ENCODE measurements at regions not wholly inside any gene's neighbourhood (a gene's known extent, or its start where the extent isn't known, plus 50 kb on each side); places are given as distances from the start of the nearest gene placed in this dataset.

DNA sequence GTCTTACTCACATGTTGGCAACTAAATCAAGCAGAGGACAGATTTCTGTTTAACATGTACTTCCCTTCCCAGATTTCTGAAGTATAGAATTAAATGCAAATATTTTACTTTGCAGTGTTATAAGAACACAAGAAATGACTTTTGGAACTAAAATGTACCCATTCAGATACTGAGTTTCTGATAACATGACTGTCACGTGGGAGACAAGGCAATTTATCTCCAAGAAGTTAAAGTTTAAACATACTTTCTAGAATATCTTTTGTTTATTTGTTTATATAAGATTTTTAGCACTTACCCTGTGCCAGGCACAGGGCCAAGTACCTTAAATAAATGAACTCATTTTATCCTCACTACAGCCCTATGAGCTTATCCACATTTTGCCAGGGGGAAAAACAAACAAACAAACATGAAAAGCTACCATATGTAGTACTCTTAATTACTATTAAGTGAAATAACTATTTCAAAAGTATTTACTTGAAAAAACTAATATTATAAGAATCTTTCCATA lies 807.1 kb upstream of the KCND2 start:
- ChIA-PET POLR2A (no interaction called here), CTCF (no interaction called here)
- no TSS peak for BruUV-seq (replicated peaks)
- no peak for TF ChIP-seq CTCF (IDR thresholded peaks at IDR 0.05; ENCODE audit: insufficient read depth in 1 of 2, low read depth in 1 of 2, low read length in 1 of 2, severe bottlenecking in 1 of 2, unreplicated experiment in 1 of 2)
- Mint-ChIP-seq H3K4me1 (ENCODE audit: low read depth, unreplicated experiment) (no peaks in the 10 kb centered on the region), H3K27ac (ENCODE audit: unreplicated experiment) (no peak overlapping the region), H3K4me3 (ENCODE audit: unreplicated experiment) (no peak overlapping the region), H3K9me3 (ENCODE audit: unreplicated experiment) (no peaks in the 10 kb centered on the region), H3K36me3 (ENCODE audit: insufficient read depth, unreplicated experiment) (no peaks in the 10 kb centered on the region), H3K27me3 (ENCODE audit: insufficient read depth, unreplicated experiment) (no peaks in the 10 kb centered on the region)
- no peaks in the 10 kb centered on the region for H3K36me3 ChIP-seq (ENCODE audit: control insufficient read depth, insufficient read depth, low read length)
- no peak overlapping the region for H3K4me3 ChIP-seq (ENCODE audit: low read depth, low read length)
- H3K27me3 ChIP-seq (replicated peaks; ENCODE audit: control insufficient read depth, insufficient read depth, low read length), result no peaks in the 10 kb centered on the region
- H3K4me1 ChIP-seq, result no peaks in the 10 kb centered on the region
- DNase-seq, result no peak
- H3K9me3 ChIP-seq, result no peaks in the 10 kb centered on the region
- intact Hi-C loops (cut with micrococcal nuclease; ENCODE audit: unreplicated experiment), result no loop called here

GRCh38 chr7:119472408-119473038 lies 800.5 kb upstream of the KCND2 start:
- intact Hi-C loops (cut with micrococcal nuclease; ENCODE audit: unreplicated experiment), result no loop called here
- POLR2A ChIA-PET, result no interaction called here
- CTCF ChIA-PET, result no interaction called here

GRCh38 chr7:119482209-119482608 lies 790.8 kb upstream of the KCND2 start:
- POLR2A ChIA-PET, result no interaction called here
- intact Hi-C loops (cut with micrococcal nuclease; ENCODE audit: unreplicated experiment), result loop anchor here (5.0 kb wide), 1 partner anchor 210 kb away; no protein-coding TSS in a partner anchor
- H3K4me3 Mint-ChIP-seq (ENCODE audit: unreplicated experiment), result no peak overlapping the region

More at GRCh38 chr7:119472408-119473038, 800.5 kb upstream of the KCND2 start:
- Histone ChIP-seq H3K36me3 (ENCODE audit: control insufficient read depth, insufficient read depth, low read length) (no peaks in the 10 kb centered on the region), H3K9me3 (no peaks in the 10 kb centered on the region), H3K4me3 (ENCODE audit: low read depth, low read length) (no peak overlapping the region), H3K4me1 (no peaks in the 10 kb centered on the region), H3K27me3 (replicated peaks; ENCODE audit: control insufficient read depth, insufficient read depth, low read length) (no peaks in the 10 kb centered on the region)
- Mint-ChIP-seq H3K4me3 (ENCODE audit: unreplicated experiment) (no peak overlapping the region), H3K4me1 (ENCODE audit: low read depth, unreplicated experiment) (no peaks in the 10 kb centered on the region), H3K27me3 (ENCODE audit: insufficient read depth, unreplicated experiment) (no peaks in the 10 kb centered on the region), H3K27ac (ENCODE audit: unreplicated experiment) (no peak overlapping the region), H3K9me3 (ENCODE audit: unreplicated experiment) (no peaks in the 10 kb centered on the region), H3K36me3 (ENCODE audit: insufficient read depth, unreplicated experiment) (no peaks in the 10 kb centered on the region)
- peak; percentile 26 to 40 for DNase-seq
- TF ChIP-seq CTCF (IDR thresholded peaks at IDR 0.05; ENCODE audit: insufficient read depth in 1 of 2, low read depth in 1 of 2, low read length in 1 of 2, severe bottlenecking in 1 of 2, unreplicated experiment in 1 of 2), result no peak
- BruUV-seq (replicated peaks), result no TSS peak

More at GRCh38 chr7:119482209-119482608, 790.8 kb upstream of the KCND2 start:
- CTCF ChIA-PET, result interaction anchor here (0.8 kb wide), 1 partner anchor 63 kb away, joined by 3 read pairs; no protein-coding TSS in a partner anchor
- no TSS peak for BruUV-seq (replicated peaks)
- Histone ChIP-seq H3K9me3 (no peaks in the 10 kb centered on the region), H3K4me1 (no peaks in the 10 kb centered on the region), H3K36me3 (ENCODE audit: control insufficient read depth, insufficient read depth, low read length) (no peaks in the 10 kb centered on the region), H3K27me3 (replicated peaks; ENCODE audit: control insufficient read depth, insufficient read depth, low read length) (no peaks in the 10 kb centered on the region), H3K4me3 (ENCODE audit: low read depth, low read length) (no peak overlapping the region)
- no peaks in the 10 kb centered on the region for H3K36me3 Mint-ChIP-seq (ENCODE audit: insufficient read depth, unreplicated experiment)
- DNase-seq, result peak; percentile 43 to 46
- peaks cover 11% of the 10 kb centered on the region for H3K9me3 Mint-ChIP-seq (ENCODE audit: unreplicated experiment)
- H3K4me1 Mint-ChIP-seq (ENCODE audit: low read depth, unreplicated experiment), result peaks cover 7% of the 10 kb centered on the region
- peak; percentile 31 to 56 for TF ChIP-seq CTCF (IDR thresholded peaks at IDR 0.05; ENCODE audit: insufficient read depth in 1 of 2, low read depth in 1 of 2, low read length in 1 of 2, severe bottlenecking in 1 of 2, unreplicated experiment in 1 of 2)
- H3K27me3 Mint-ChIP-seq (ENCODE audit: insufficient read depth, unreplicated experiment), result peaks cover 6% of the 10 kb centered on the region
- H3K27ac Mint-ChIP-seq (ENCODE audit: unreplicated experiment), result no peak overlapping the region

All from Caco-2 (cell line).